GM12892 (cell line): ENCODE measurements at regions not wholly inside any gene's neighbourhood (a gene's known extent, or its start where the extent isn't known, plus 50 kb on each side); places are given as distances from the start of the nearest gene placed in this dataset.

ENCODE experiments used
- DNase-seq: peaks from one replicate; pipeline ENCODE4 v3.0.0; 2011; ENCODE audit not compliant: insufficient read length
- FAIRE-seq: peaks from 2 replicates; lab custom pipeline; 2011; peaks lifted over from hg19 to GRCh38; lab: Jason Lieb, UNC
- POLR2A ChIP-seq: IDR thresholded peaks from 2 replicates; pipeline ENCODE4 v1.6.1; 2011; ENCODE audit warnings: low read depth, low read length, control low read depth
- POLR2AphosphoS5 ChIP-seq: IDR thresholded peaks from 2 replicates; pipeline ENCODE4 v1.6.1; 2011; ENCODE audit warnings: low read depth, low read length, control low read depth
- TAF1 ChIP-seq: IDR thresholded peaks from 2 replicates; pipeline ENCODE4 v1.6.1; 2011; ENCODE audit warnings: low read depth, mild to moderate bottlenecking, control low read depth, low read length, borderline replicate concordance

- TF ChIP-seq POLR2AphosphoS5, result no peak
- TF ChIP-seq TAF1, result no peak
- TF ChIP-seq POLR2A, result no peak
- DNase-seq, result no peak
- no peak for FAIRE-seq
Observed at GRCh38 chr4:12173496-12173895, 744.8 kb upstream of the HS3ST1 start.

GRCh38 chr4:12172198-12172973 lies 743.7 kb upstream of the HS3ST1 start:
- FAIRE-seq, result no peak
- no peak for DNase-seq
- no peak for TF ChIP-seq POLR2AphosphoS5
- TF ChIP-seq POLR2A, result no peak
- no peak for TF ChIP-seq TAF1

GRCh38 chr4:12170308-12170707 lies 741.6 kb upstream of the HS3ST1 start:
- FAIRE-seq, result no peak
- TF ChIP-seq POLR2A (no peak), POLR2AphosphoS5 (no peak), TAF1 (no peak)
- no peak for DNase-seq

GRCh38 chr4:12165616-12166015 lies 736.9 kb upstream of the HS3ST1 start:
- TF ChIP-seq TAF1, result no peak
- no peak for TF ChIP-seq POLR2AphosphoS5
- TF ChIP-seq POLR2A, result no peak
- FAIRE-seq (no peak), DNase-seq (no peak)

GRCh38 chr4:12146339-12146738 lies 717.6 kb upstream of the HS3ST1 start:
- FAIRE-seq, result no peak
- TF ChIP-seq POLR2AphosphoS5 (no peak), POLR2A (no peak)
- DNase-seq, result no peak

- FAIRE-seq, result no peak
Observed at GRCh38 chr4:12145768-12146167, 717.1 kb upstream of the HS3ST1 start.

GRCh38 chr4:12145106-12145505 lies 716.4 kb upstream of the HS3ST1 start:
- TF ChIP-seq POLR2A (no peak), POLR2AphosphoS5 (no peak), TAF1 (no peak)
- DNase-seq (no peak), FAIRE-seq (no peak)

More at GRCh38 chr4:12145768-12146167, 717.1 kb upstream of the HS3ST1 start:
- DNase-seq, result no peak
- TF ChIP-seq POLR2A, result no peak
- no peak for TF ChIP-seq TAF1
- TF ChIP-seq POLR2AphosphoS5, result no peak

GRCh38 chr4:12144051-12144450 lies 715.4 kb upstream of the HS3ST1 start:
- FAIRE-seq (no peak), DNase-seq (no peak)
- no peak for TF ChIP-seq POLR2A
- TF ChIP-seq POLR2AphosphoS5, result no peak
- no peak for TF ChIP-seq TAF1

- DNase-seq (no peak), FAIRE-seq (no peak)
- TF ChIP-seq TAF1 (no peak), POLR2A (no peak), POLR2AphosphoS5 (no peak)
Observed at GRCh38 chr4:12140864-12141263, 712.2 kb upstream of the HS3ST1 start.

GRCh38 chr4:12139296-12139695 lies 710.6 kb upstream of the HS3ST1 start:
- FAIRE-seq (no peak), DNase-seq (no peak)
- no peak for TF ChIP-seq POLR2A
- no peak for TF ChIP-seq TAF1
- no peak for TF ChIP-seq POLR2AphosphoS5

- DNase-seq (no peak), FAIRE-seq (no peak)
- TF ChIP-seq POLR2AphosphoS5, result no peak
- TF ChIP-seq TAF1, result no peak
- TF ChIP-seq POLR2A, result no peak
Observed at GRCh38 chr4:12138488-12138887, 709.8 kb upstream of the HS3ST1 start.

GRCh38 chr4:12137575-12137974 lies 708.9 kb upstream of the HS3ST1 start:
- FAIRE-seq (no peak), DNase-seq (no peak)
- TF ChIP-seq POLR2AphosphoS5 (no peak), TAF1 (no peak), POLR2A (no peak)

GRCh38 chr4:12126474-12126873 lies 697.8 kb upstream of the HS3ST1 start:
- no peak for FAIRE-seq
- no peak for TF ChIP-seq POLR2AphosphoS5
- TF ChIP-seq TAF1, result no peak
- no peak for TF ChIP-seq POLR2A

More at GRCh38 chr4:12126474-12126873, 697.8 kb upstream of the HS3ST1 start:
- DNase-seq, result no peak
